Spleen (tissue), 7 donors: ENCODE measurements at regions not wholly inside any gene's neighbourhood (a gene's known extent, or its start where the extent isn't known, plus 50 kb on each side); places are given as distances from the start of the nearest gene placed in this dataset.

Experiments used
- CTCF ChIP-seq, 11 experiments: fragments of 200-600 bp in 7 of 11; fragments of 450-650 bp in 4 of 11; sonication (generic) in 4 of 11; IDR thresholded peaks in 8 of 11; conservative IDR thresholded peaks in 3 of 11; 1 replicate in 7 of 11; 2 replicates in 4 of 11; pipeline versions ENCODE4 v1.4.0 to v1.8.0; 2016 to 2021; ENCODE audit warnings: antibody characterized with exemption in 11 of 11, inconsistent platforms in 4 of 11, mild to moderate bottlenecking in 1 of 11
- POLR2A ChIP-seq, 3 donors: fragments of 450-650 bp; IDR thresholded peaks; one replicate each; pipeline ENCODE4 v1.5.1; 2017; ENCODE audit warnings: antibody characterized with exemption in 3 of 3, mild to moderate bottlenecking in 1 of 3
- POLR2AphosphoS5 ChIP-seq, 3 donors: sonication (generic); formaldehyde crosslinking; IDR thresholded peaks; one replicate each; pipeline ENCODE4 v1.5.1; 2017; ENCODE audit warnings: antibody characterized with exemption in 3 of 3
- donor health status: DM: no; HTN: no; CAD: no; lungs with moderate emphysema.
- donor health status: DM: no; HTN: no; CAD: no.
- donor health status: DM: no; HTN: no; CAD: no.

GRCh38 chr6:100281471-100281901 is 183.2 kb downstream of the SIM1 start:
- TF ChIP-seq CTCF (IDR thresholded peaks at IDR 0.05 in 8 of 11, conservative IDR thresholded peaks at IDR 0.05 in 3 of 11) (no peak), POLR2AphosphoS5 (IDR thresholded peaks at IDR 0.05) (no peak), POLR2A (IDR thresholded peaks at IDR 0.05) (no peak)
